SKM-1 treated with dmso at 0.1 percent for 144 hours (cell line): ENCODE measurements at regions not wholly inside any gene's neighbourhood (a gene's known extent, or its start where the extent isn't known, plus 50 kb on each side); places are given as distances from the start of the nearest gene placed in this dataset.
"Not testable (repeated sequence)": the region's sequence is repeated elsewhere in the genome, so short reads cannot be mapped to it uniquely, and the experiment has no call there.

Experiments
- DNase-seq: peaks from one replicate; lab custom pipeline; 2025; ENCODE audit not compliant: unreplicated experiment; lab: John Stamatoyannopoulos, UW

DNA sequence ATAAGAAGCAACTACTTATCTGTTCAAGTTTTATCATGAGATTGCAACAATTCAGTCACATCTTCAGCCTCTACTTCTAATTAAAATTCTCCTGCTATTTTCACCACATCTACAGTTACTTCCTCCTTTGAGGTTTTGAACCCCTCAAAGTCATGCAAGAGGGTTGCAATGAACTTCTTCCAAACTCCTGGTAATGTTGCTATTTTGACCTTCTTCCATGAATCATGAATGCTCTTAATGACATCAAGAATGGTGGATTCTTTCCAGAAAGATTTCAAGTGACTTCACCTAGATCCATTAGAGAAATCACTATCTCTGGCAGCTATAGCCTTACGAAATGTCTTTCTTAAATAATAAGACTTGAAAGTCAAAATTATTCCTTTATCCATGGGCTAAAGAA, 1052.8 kb upstream of the NRXN1 start:
- peak; percentile 6 for DNase-seq

DNA sequence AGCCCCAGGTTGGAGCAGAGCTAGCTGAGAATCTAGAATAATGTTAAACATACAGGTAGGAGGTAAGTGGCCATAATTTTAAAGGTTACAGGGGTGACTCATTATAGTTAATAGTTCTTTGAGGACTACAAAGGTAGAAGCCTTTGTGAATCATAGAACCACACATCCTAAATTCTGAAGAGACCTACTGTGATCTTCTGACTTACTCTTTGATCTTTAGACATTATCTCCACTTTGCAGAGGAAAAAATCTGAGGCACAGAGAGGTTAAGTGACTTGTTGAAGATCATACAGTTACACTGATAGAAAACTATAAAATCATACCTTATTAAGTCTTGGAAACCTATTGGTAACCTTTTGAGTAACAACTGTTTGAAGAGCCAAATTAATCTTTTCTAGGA, 1051.3 kb upstream of the NRXN1 start:
- DNase-seq, result no peak

DNA sequence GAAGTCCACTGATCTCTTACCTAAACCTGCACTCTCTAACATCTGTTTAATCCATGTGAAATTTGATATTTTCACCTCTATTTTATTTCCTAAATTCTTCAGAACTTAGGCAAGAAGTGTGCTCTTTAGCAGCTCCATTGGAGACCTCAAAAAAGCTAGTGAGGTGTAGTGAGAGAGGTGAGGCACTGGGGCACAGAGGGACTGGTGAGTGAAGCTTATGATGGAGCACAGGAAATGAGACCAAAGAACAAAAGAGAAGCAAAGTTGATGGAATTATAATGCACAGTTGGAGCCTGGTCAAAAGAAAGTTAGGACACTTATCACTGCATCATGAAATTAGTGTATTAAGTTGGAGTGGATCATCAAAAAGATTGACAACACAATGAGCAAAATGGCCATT, 1050.7 kb upstream of the NRXN1 start:
- DNase-seq, result no peak

DNA sequence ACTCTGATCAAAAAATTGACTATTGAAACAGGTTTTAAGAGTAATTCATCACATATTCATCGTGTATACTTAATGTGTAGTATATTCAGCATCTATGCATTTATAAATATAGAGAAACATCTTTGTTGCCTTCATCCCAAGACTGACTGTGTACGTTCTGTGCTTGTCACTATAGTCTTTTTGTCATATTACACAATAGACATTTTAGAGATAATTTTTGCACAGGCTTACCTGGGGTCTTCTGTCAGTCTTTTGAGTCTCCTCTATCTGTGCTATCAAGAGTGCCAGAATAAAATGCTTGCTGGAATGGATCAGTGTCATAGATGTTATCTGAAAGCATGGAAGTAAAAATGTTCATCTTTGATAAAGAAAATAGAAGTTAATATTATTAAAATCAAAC, 1047.7 kb upstream of the NRXN1 start:
- DNase-seq, result no peak

DNA sequence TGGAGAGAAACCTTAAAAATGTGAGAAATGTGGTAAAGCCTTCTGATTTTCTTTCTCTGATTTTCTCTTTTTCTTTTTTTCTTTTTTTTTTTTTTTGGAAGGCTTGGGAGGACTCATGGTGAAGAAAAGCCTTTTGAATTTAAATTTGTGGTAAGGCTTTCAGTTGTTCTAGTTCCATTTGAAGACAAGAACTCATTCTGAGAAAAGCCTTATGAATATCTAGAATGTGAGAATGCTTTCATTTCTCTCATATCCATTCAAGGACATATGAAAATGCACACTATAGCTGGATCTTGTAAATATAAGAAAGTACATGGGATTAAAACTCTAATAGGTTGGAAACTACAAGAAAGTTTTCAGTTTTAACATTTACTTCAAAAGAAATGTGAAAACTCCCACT, 1045.2 kb upstream of the NRXN1 start:
- DNase-seq, result no peak

DNA sequence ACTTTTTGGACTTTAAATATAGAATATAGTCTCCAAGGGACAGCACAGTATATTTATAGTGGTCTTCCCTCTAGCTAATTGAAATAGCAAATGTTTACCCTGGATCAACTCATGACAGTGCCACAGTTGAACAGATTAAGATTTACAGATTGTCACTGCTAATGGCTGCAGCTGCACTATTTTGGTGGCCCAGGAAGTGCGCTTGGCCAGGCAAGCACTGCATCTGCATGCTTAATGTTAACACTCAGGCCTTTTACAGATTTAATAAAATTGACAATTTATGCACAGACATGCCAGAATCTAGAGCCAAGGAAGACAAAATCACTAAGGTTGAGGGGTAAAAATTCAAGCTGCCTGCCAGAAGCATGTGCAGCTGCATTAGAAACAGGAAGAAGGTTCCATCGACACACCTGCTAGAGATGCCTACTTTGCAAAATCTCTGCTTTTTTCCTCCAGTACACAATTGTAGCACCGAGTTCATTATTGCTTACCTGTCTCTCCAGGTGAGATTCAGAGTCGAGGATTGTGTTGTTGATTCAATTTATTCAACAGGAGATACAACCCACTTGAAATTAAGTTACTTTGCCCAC, 1042.3 kb upstream of the NRXN1 start:
- DNase-seq, result no peak

DNA sequence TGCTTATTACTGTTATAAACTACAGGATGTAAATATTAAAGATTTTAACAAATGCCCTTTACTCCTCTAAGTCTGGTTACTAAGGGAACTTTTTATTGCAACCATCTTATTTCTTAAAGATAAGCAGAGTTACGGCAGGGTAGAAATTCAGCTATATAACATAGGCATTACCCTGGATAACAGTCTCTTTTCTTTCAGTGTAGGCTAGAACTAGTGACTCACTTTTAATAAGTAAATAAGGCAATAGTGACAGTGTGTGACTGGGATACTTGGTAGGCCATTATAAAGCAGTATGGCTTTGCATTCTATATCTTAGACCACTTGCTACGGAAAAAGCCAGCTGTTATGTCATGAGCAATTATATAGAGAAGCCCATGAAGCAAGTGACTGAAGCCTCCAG, 1041.0 kb upstream of the NRXN1 start:
- DNase-seq, result no peak

DNA sequence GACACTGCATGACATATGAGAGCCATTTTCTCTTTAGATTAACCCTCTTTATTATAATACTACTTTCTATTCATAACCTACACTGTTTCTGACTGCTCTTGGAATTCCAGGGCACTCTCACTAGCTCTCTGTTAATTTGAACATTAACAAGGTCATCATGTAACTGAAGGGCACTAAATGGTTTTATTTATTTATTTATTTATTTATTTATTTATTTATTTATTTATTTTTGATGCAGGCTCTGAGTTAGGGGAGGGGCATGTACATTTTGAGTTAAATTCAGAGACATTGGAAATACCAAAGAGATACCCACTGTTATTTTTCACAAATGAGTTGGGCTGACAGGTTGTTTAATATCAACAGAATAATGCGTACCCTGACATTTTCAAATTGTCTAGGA, 1038.7 kb upstream of the NRXN1 start:
- no peak for DNase-seq

DNA sequence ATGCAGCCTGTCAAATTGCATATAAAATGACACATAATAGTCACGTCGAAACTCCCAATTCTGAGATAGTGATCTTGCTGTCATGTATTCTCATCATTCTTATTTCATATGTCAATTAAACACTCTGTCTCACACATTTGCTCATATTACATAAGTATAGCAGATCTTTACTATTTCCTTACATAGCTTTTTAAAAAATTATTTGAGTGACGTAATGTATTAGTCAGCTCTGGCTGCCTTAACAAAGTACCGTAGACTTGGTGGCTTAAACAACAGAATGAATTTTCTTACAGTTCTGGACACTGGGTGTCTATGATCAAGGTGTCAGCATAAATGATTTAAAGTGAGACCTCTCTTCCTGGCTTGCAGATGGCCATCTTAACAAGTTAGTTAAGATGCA, 1032.3 kb upstream of the NRXN1 start:
- no peak for DNase-seq

DNA sequence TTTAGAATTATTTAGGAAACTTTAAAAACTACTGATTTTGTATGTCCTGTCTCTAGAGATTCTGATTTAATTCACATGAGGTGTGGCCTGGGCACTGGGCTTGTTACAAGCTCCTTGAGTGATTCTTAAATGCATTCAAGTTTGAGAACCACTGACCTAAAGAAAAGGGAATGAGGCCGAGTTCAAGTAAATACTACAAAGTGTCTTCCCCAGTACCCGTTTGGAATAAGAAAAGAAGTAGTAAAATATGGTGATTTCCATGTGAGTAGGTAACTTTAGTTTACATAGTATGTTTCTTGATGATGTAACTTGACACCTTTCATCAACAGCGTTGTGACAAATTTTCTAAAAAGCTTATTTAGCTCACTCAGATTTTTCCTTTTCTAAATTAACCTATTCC, 1022.9 kb upstream of the NRXN1 start:
- no peak for DNase-seq

DNA sequence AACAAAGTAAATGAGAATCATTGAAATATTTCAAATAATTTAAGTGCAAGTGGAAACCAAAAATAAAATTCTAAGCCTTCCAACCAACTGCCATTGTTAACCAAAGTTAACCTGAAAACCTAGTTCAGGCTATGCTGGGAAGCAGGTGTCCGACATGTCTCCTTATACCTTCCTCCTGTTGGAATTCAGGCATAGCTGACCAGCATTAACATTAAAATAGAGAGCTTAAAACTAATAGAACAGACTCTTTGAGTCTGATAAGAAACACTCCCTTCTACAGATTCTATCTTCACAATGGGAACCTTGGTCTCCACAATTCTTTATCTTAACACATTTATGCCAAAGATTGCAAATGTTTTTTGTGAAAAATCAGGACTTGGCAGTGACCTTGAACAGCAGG, 1004.9 kb upstream of the NRXN1 start:
- no peak for DNase-seq

DNA sequence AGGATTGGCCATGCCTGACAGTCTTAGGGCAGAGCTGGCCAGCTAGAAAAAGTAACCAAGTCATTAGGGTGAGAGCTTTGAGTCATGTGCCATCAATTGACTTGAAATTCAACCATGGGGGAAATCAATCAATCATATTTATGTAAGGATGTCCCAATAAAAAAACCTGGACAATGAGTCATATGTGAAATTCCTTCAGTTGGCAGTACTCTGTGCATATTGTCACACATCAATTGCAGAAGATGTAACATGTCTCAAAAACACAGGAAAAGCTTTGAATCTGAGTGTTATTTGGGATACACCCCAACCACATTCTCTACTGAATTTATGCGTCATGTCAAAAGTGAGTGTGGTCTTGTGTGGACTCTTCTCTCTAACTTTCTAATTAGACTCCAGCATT, 1004.1 kb upstream of the NRXN1 start:
- DNase-seq, result no peak

DNA sequence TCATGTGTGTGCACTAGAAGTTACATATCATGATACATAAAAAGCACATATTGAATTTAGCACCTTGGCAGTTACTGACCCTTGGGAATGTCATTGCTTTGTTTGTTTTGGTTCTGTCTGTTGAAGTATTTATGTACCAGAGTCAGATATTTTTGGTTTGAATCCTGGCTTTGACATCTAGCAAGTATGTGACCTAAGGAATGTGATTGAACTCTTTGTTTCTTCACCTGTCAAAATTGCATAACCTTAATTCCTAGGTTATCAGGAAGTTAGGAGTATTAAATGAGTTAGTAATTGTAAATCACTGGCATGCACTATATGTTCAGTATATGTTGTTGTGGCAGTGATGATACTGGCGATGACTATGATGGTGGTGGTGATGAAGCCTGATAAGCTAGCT, 1003.5 kb upstream of the NRXN1 start:
- no peak for DNase-seq

DNA sequence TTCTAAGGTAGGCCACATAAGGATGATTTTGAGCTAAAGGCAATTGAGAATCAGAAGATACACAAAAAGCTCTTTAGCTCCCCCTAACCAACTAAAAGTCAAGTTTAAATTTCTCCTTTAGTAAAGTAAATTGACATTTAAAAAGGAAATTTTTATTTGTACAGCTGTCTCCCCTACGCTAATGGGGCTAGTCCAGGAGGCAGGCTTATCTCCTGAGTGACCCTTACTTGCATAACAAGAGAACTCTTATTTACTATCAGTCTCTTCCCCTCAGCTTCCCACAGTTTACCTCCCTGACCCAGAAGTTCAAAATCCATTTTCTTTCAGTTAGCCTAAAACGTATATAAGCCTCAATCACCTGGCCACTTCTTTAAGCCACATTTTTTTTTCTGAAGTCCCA, 1002.8 kb upstream of the NRXN1 start:
- no peak for DNase-seq

DNA sequence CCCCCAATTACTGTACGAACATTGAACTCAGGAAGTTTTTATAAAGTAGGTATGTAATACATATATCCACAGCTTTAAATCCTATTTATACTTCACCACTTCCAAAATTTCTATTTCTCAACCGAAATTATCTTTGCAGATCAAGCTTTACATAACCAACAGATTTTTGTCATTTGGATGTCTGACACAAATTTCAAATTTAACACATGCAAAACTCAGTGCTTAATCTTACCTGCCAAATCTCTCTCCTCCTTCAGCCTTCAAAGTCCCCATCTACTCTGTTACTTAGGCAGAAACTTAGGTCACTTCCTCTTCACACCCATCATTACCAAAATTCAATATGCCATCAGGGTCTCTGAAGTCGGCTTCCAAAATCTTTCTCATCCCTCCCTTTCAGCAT, 990.1 kb upstream of the NRXN1 start:
- no peak for DNase-seq

DNA sequence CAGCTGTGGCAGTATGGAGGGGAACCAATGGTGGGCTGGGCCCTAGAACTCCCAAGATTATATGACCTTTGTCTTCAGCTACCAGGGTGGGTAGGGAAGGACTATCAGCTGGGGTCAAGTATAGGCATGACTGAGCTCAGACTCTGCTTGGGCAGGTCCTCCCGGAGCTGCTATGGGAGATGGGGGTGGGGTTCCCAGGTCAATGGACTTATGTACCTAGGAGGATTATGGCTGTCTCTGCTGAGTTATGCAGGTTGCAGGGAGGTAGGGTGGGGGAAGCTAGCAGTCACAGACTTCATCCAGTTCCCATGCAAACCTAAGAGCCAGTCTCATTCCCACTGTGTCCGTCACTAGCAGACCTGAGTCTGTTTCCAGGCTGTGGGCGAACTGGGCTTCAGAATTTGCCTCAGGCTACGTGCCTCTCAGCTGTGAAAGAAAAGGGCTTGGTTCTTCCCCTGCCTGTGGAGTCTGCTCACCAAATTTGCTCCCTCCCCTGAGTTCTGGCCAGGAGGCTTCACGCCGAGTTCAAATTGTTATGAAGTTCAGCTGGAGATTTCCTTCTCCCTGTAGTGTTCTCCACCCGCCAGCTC, 985.8 kb upstream of the NRXN1 start:
- no peak for DNase-seq

DNA sequence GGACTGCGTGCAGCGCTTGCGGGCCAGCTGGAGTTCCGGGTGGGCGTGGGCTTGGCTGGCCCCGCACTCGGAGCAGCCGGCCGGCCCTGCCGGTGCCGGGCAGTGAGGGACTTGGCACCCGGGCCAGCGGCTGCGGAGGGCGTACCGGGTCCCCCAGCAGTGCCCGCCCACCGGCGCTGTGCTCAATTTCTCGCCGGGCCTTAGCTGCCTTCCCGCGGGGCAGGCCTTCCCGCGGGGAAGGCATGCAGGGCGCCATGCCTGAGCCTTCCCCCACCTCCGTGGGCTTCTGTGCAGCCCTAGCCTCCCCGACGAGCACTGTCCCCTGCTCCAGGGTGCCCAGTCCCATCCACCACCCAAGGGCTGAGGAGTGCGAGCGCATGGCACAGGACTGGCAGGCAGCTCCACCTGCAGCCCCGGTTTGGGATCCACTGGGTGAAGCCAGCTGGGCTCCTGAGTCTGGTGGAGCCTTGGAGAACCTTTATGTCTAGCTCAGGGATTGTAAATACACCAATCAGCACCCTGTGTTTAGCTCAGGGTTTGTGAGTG, 975.0 kb upstream of the NRXN1 start:
- not testable (repeated sequence) for DNase-seq

DNA sequence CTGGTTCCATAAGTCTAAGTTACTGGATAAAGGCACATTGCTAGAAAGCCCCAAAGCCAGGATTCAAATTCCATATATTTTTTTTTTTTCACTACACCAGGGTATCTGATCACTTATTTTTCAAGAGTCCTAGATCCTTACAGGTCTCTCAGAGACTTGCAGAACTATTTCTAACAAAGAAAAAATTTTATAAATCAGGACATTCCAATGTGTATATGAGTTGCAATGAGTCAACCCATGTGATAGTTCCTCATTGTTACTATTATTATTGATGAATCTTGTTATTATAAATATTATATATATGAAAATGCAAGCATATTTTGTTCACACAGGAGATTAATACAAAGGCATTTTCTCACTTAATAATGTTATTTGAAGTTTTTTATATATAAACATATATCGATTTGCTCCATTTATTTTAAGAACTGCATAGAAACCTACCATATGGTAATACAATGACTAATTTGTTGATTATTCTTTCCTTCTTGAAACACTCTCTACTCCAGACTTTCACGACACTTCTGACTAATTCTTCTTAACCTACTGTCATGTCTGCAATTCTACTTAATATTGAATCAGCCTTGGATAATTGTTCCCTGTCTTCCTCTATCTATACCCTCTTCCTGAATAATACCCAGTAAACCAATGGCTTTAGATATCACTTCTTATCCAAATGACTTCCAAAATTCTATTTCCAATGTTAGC, 968.4 kb upstream of the NRXN1 start:
- DNase-seq, result no peak

DNA sequence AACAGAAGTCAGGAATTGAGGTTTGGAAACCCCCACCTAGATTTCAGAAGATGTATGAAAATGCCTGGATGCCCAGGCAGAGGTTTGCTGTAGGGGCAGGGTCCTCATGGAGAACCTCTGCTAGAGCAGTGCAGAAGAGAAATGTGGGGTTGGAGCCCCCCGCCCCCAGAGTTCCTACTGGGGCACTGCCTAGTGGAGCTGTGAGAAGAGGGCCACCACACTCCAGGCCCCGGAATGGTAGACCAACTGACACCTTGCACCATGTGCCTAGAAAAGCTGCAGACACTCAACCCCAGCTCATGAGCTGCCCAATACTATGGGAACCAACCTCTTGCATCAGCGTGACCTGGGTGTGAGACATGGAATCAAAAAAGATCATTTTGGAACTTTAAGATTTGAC, 967.0 kb upstream of the NRXN1 start:
- DNase-seq, result no peak

DNA sequence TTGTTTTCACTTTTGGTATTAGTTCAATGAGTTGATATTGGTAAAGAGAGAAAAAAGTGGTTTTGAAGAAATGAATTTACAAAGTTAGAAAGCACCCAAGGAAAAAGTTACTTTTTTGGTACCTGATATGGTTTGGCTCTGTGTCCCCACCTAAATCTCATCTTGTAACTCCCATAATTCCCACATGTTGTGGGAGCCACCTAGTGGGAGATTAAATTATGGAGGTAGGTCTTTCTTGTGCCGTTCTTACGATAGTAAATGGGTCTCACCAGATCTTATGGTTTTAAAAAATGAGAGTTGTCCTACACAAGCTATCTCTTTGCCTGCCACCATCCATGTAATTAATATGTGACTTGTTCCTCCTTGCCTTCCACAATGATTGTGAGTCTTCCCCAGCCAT, 965.6 kb upstream of the NRXN1 start:
- no peak for DNase-seq

DNA sequence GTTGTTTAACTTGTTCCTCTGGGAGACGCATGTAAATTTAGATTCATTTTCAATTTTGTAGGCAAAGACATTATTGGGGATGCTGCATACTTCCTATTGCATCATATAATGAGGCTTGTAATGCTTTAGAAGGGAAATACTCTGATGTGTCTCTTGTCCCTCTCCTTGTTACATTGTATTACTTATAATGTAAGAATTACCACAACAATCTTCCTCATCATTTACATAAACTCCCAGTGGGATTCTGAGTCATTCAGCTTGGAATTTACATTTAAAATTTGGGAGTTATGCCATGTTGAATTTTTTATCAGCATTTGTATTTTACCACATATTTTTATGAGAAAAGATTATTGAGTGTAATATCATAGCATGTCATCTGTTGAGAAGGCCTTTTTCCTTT, 963.4 kb upstream of the NRXN1 start:
- no peak for DNase-seq

DNA sequence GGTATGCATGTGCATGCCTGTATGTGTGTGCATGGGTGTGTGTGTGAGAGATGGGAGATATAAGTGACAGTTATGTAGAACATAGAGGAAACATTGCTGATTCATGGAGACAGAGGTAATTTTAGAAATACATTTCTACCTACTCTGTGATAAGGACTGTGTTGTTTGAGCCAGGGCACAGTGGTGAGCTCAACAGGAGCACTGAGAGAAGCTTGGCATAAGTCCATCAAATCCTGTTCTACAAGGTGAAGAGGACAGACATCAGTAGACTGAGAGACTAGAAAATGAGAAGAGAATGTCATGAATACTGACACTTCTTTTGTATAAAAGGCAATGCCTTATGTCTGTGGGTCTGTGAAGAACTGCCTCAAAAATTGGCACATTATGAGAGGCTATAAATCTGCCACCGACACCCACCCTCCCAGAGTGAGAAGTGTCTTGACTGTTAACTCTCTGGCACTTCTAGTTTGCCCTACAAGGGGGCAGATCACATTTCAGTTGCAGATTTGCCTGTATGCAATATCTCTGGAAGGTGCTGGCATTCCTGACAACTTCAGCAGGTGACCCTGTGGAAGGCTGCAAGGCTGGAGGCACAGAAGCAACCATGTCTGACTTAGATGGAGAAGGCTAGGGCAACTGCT, 962.3 kb upstream of the NRXN1 start:
- no peak for DNase-seq
